ENCODE measurements at regions not wholly inside any gene's neighbourhood (a gene's known extent, or its start where the extent isn't known, plus 50 kb on each side); places are given as distances from the start of the nearest gene placed in this dataset.

DNA sequence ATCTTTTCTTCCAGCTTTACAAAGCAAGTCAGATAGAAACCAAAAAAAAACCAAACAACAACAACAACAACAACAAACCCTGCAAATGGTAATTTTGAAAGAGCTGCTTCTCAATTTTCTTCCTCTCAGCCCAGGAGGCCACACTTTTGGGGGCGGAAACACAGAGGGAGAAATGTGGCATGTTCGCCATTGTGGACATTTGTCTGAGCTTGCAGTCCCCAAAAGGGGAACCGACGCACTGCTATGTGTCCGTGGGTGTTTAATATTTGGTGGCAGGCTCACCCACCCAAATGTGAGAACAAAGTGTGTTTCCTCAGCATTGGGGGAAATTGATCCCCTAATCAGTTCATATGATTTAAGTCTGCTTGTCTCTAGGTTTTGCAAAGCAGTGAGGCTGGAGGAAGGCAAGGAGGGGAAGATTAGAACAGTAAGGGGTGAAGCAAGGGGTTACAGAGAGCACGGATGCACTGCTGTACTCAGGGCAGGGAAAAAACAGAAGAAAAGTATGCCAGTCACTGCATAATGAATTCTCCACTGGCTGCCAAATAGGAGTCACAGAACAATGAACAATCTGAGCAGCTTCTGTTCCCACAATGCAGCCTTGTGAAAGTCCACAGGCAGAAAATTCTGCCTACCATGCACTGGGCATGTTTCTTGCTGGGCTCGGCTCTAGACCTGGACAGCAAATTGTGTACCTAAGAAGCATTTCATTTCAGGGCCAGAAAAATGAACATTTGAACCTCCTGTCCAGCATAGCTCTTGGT lies 74.7 kb upstream of the GPM6B start (continued):
- TF ChIP-seq, protein P1, sequence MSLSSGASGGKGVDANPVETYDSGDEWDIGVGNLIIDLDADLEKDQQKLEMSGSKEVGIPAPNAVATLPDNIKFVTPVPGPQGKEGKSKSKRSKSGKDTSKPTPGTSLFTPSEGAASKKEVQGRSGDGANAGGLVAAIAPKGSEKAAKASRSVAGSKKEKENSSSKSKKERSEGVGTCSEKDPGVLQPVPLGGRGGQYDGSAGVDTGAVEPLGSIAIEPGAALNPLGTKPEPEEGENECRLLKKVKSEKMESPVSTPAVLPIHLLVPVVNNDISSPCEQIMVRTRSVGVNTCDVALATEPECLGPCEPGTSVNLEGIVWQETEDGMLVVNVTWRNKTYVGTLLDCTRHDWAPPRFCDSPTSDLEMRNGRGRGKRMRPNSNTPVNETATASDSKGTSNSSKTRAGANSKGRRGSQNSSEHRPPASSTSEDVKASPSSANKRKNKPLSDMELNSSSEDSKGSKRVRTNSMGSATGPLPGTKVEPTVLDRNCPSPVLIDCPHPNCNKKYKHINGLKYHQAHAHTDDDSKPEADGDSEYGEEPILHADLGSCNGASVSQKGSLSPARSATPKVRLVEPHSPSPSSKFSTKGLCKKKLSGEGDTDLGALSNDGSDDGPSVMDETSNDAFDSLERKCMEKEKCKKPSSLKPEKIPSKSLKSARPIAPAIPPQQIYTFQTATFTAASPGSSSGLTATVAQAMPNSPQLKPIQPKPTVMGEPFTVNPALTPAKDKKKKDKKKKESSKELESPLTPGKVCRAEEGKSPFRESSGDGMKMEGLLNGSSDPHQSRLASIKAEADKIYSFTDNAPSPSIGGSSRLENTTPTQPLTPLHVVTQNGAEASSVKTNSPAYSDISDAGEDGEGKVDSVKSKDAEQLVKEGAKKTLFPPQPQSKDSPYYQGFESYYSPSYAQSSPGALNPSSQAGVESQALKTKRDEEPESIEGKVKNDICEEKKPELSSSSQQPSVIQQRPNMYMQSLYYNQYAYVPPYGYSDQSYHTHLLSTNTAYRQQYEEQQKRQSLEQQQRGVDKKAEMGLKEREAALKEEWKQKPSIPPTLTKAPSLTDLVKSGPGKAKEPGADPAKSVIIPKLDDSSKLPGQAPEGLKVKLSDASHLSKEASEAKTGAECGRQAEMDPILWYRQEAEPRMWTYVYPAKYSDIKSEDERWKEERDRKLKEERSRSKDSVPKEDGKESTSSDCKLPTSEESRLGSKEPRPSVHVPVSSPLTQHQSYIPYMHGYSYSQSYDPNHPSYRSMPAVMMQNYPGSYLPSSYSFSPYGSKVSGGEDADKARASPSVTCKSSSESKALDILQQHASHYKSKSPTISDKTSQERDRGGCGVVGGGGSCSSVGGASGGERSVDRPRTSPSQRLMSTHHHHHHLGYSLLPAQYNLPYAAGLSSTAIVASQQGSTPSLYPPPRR (CRISPR knock-in tag; IDR thresholded peaks at IDR 0.05; ENCODE audit: borderline replicate concordance): no peak
- no peak for TF ChIP-seq PITX1 (CRISPR knock-in tag; IDR thresholded peaks at IDR 0.05)
- TF ChIP-seq, protein P2, sequence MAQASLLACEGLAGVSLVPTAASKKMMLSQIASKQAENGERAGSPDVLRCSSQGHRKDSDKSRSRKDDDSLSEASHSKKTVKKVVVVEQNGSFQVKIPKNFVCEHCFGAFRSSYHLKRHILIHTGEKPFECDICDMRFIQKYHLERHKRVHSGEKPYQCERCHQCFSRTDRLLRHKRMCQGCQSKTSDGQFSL (CRISPR knock-in tag; IDR thresholded peaks at IDR 0.05): no peak
- no peak for TF ChIP-seq ETV6 (CRISPR knock-in tag; conservative IDR thresholded peaks at IDR 0.05)
- TF ChIP-seq ASH2L (IDR thresholded peaks at IDR 0.05; ENCODE audit: insufficient read length, low read depth, low read length): no peak
- TF ChIP-seq, protein P3, sequence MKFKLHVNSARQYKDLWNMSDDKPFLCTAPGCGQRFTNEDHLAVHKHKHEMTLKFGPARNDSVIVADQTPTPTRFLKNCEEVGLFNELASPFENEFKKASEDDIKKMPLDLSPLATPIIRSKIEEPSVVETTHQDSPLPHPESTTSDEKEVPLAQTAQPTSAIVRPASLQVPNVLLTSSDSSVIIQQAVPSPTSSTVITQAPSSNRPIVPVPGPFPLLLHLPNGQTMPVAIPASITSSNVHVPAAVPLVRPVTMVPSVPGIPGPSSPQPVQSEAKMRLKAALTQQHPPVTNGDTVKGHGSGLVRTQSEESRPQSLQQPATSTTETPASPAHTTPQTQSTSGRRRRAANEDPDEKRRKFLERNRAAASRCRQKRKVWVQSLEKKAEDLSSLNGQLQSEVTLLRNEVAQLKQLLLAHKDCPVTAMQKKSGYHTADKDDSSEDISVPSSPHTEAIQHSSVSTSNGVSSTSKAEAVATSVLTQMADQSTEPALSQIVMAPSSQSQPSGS (CRISPR knock-in tag; IDR thresholded peaks at IDR 0.05): no peak
- TF ChIP-seq ZNF589 (CRISPR knock-in tag; conservative IDR thresholded peaks at IDR 0.05): no peak
- TF ChIP-seq ZNF333 (CRISPR knock-in tag; IDR thresholded peaks at IDR 0.05; ENCODE audit: borderline replicate concordance): no peak
- no peak for TF ChIP-seq FOXJ3 (CRISPR knock-in tag; IDR thresholded peaks at IDR 0.05; ENCODE audit: borderline replicate concordance)
- no peak for TF ChIP-seq NFIB (CRISPR knock-in tag; IDR thresholded peaks at IDR 0.05; ENCODE audit: borderline replicate concordance)
- no peak for TF ChIP-seq BCL6 (CRISPR knock-in tag; IDR thresholded peaks at IDR 0.05)
- no peak for TF ChIP-seq EHMT2 (IDR thresholded peaks at IDR 0.05; ENCODE audit: borderline replicate concordance, low read depth, low read length)
- no peak for TF ChIP-seq KDM3A (CRISPR knock-in tag; IDR thresholded peaks at IDR 0.05; ENCODE audit: low read depth)
- no peak for TF ChIP-seq U2AF2 (IDR thresholded peaks at IDR 0.05; ENCODE audit: low read depth, low read length)

Data from HepG2 (cell line).